Activated CD4-positive, alpha-beta T cell treated with anti-CD3 and anti-CD28 coated beads for 48 hours (primary cell): ENCODE measurements at regions not wholly inside any gene's neighbourhood (a gene's known extent, or its start where the extent isn't known, plus 50 kb on each side); places are given as distances from the start of the nearest gene placed in this dataset.
"Not testable (repeated sequence)": the region's sequence is repeated elsewhere in the genome, so short reads cannot be mapped to it uniquely, and the experiment has no call there.

Experiments used
- DNase-seq: peaks from one replicate; pipeline ENCODE4 v3.0.0-alpha.2; 2020

- DNase-seq = no peak
These were observed 164.3 kb upstream of the PABPC3 start for GRCh38 chr13:24931450-24932251.

GRCh38 chr13:24933106-24934023 lies 162.6 kb upstream of the PABPC3 start:
- DNase-seq = not testable (repeated sequence)

GRCh38 chr13:24934024-24934385 lies 161.9 kb upstream of the PABPC3 start:
- not testable (repeated sequence) for DNase-seq

GRCh38 chr13:24938966-24939365 lies 157.0 kb upstream of the PABPC3 start:
- DNase-seq = no peak

GRCh38 chr13:24941023-24941713 lies 154.8 kb upstream of the PABPC3 start:
- not testable (repeated sequence) for DNase-seq

GRCh38 chr13:24943136-24943535 lies 152.8 kb upstream of the PABPC3 start:
- DNase-seq = no peak

- DNase-seq = not testable (repeated sequence)
These were observed 151.9 kb upstream of the PABPC3 start for GRCh38 chr13:24944073-24944472.

GRCh38 chr13:24948977-24949376 lies 147.0 kb upstream of the PABPC3 start:
- not testable (repeated sequence) for DNase-seq

- not testable (repeated sequence) for DNase-seq
These were observed 145.3 kb upstream of the PABPC3 start for GRCh38 chr13:24950611-24951010.

- DNase-seq = not testable (repeated sequence)
These were observed 128.0 kb upstream of the PABPC3 start for GRCh38 chr13:24967970-24968369.

- DNase-seq = peak; percentile 3
These were observed 127.5 kb upstream of the PABPC3 start for GRCh38 chr13:24968416-24968815.

GRCh38 chr13:24973102-24973501 lies 122.8 kb upstream of the PABPC3 start:
- not testable (repeated sequence) for DNase-seq

GRCh38 chr13:24981181-24981803 lies 114.6 kb upstream of the PABPC3 start:
- DNase-seq = not testable (repeated sequence)

GRCh38 chr13:24982333-24982999 lies 113.5 kb upstream of the PABPC3 start:
- no peak for DNase-seq

- DNase-seq = no peak
These were observed 112.8 kb upstream of the PABPC3 start for GRCh38 chr13:24983094-24983493.

- no peak for DNase-seq
These were observed 111.8 kb upstream of the PABPC3 start for GRCh38 chr13:24984134-24984533.

GRCh38 chr13:24985107-24985506 lies 110.8 kb upstream of the PABPC3 start:
- DNase-seq = no peak

- DNase-seq = no peak
These were observed 110.0 kb upstream of the PABPC3 start for GRCh38 chr13:24985896-24986295.

- DNase-seq = no peak
These were observed 109.1 kb upstream of the PABPC3 start for GRCh38 chr13:24986826-24987225.

- DNase-seq = not testable (repeated sequence)
These were observed 106.0 kb upstream of the PABPC3 start for GRCh38 chr13:24989959-24990358.

GRCh38 chr13:24992946-24993345 lies 103.0 kb upstream of the PABPC3 start:
- not testable (repeated sequence) for DNase-seq

GRCh38 chr13:24995225-24995804 lies 100.6 kb upstream of the PABPC3 start:
- DNase-seq = peak; percentile 66
